ENCODE measurements at regions not wholly inside any gene's neighbourhood (a gene's known extent, or its start where the extent isn't known, plus 50 kb on each side); places are given as distances from the start of the nearest gene placed in this dataset.

- no peak for DNase-seq
These were observed 55.4 kb downstream of the ZCCHC12 start for GRCh38 chrX:118878977-118879376.

DNA sequence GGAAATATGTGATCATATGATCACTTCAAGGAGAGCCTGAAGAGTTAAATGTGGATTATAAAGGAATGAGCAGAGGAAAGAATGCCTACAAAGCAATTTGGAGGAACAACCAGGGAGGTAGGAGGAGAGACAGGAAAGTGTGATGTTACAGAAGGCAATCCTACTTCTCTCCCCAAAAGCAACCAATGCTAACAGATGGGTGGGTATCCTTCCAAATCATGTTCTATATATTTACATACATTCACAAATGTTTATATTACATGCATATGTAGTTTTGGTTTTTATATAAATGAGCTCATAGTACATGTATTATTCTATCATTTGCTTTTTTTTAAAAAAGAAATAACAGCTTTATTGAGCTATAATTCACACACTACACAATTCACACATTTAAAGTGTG is 56.0 kb downstream of the ZCCHC12 start:
- DNase-seq: no peak

- no peak for DNase-seq
These were observed 60.4 kb downstream of the ZCCHC12 start for GRCh38 chrX:118883994-118884393.

DNA sequence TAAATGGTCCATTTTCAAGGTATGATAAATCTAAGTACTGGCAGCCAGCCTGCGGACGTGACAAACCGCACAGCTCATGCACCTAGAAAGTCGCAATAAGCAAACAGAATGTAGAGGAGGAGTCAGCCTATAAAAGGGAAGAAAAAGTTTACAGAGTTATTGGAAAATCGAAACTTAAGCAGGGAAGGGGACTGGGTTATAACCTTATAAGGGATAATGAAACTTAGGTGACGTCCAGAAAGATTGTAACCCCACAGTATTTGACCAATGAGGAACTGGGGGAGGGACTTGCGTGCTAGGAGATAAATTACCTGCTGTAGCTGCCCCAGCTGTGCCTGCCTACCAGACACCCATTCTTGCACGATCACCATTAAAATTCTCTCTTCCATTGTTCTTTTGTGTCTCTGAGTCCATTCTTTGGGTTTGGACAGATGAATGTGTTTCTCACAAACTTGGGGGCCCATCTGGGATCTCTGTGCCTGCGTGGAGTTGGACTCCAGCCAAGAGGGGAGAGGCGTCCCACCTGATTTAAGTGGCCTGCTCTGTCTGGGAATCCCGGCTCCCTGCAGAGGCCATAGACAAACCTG is 61.0 kb downstream of the ZCCHC12 start:
- no peak for DNase-seq

DNA sequence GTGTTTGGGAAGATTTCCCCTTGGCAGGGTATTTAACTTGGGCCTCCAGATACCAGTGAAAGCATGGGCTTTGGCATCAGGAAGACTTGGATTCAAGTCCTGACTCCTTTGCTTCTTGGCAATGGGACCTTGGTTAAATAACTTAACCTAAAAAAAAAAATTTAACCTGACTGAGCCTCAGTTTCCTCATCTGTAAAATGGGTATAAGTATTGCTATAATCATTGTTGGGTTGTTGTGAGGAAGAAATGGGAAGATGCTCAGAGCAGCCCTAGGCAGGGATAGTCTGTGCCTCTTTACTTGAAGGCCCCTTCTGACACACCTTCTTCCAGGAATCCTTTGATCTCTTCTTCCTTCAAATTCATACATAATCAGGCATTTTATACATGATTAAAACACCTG is 70.3 kb downstream of the ZCCHC12 start:
- DNase-seq: no peak

DNA sequence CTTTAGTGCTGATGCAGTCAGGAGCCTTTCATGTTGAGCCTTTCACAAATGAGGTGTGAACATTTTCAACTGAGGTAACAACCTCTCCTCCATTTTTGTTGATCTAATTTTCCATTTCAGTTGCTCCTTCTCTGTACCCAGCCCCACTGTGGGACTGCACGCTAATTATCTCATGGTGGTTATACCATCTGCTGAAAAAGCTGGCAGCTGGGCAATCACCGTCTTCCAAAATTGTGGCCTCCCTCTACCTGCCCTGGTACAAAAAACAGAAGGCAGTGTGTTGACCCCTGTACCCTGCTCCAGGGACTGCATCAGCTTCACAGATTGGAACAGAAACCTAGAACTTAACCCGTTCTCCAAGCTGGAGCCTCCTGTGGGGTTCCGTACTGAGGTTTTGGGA is 72.4 kb upstream of the LONRF3 start:
- DNase-seq: peak; percentile 49

GRCh38 chrX:118904218-118904617 is 70.2 kb upstream of the LONRF3 start:
- no peak for DNase-seq

GRCh38 chrX:118904664-118905063 is 69.8 kb upstream of the LONRF3 start:
- no peak for DNase-seq
